IMR-90 (cell line): ENCODE measurements at regions not wholly inside any gene's neighbourhood (a gene's known extent, or its start where the extent isn't known, plus 50 kb on each side); places are given as distances from the start of the nearest gene placed in this dataset.
A peak's percentile ranks its signal among the peaks of the same experiment; 100 is the strongest.

Source experiments
- ATAC-seq: fragments of 200-7000 bp; cut with Tn5 transposase; 2 replicates; pipeline ENCODE4 v1.9.1; 2020; ENCODE audit warnings: low read depth, mild to moderate bottlenecking, moderate library complexity
- BruUV-seq: library from RNA; stranded (reverse); fragments of 400-500 nt; replicated peaks from 2 replicates; lab custom pipeline; 2021; lab: Mats Ljungman, UMichigan
- CTCF ChIA-PET: fragments of 300-600 bp; formaldehyde crosslinking; extraction: SDS; loops from one replicate; lab custom pipeline; 2021; ENCODE audit warnings: antibody characterized with exemption; lab: Yijun Ruan, JAX
- POLR2A ChIA-PET: fragments of 300-600 bp; sonication (Branson Sonifier 250); formaldehyde crosslinking; loops from one replicate; lab custom pipeline; 2022; ENCODE audit warnings: antibody characterized with exemption; ENCODE audit not compliant: unreplicated experiment; lab: Charles Lee
- DNase-seq: peaks from one replicate; pipeline ENCODE4 v3.0.0; 2013
- H2AFZ ChIP-seq: replicated peaks from 2 replicates; pipeline ENCODE3; 2013; ENCODE audit warnings: low read length, mild to moderate bottlenecking; ENCODE audit not compliant: poor library complexity
- H2AK5ac ChIP-seq: 2 replicates; pipeline ENCODE4 v1.6.1; 2013; ENCODE audit warnings: low read depth, low read length, inconsistent platforms
- H2AK9ac ChIP-seq: replicated peaks from 2 replicates; pipeline ENCODE3; 2013; ENCODE audit warnings: mild to moderate bottlenecking, low read depth, low read length, moderate library complexity; ENCODE audit not compliant: poor library complexity
- H2BK120ac ChIP-seq: 2 replicates; pipeline ENCODE4 v1.6.1; 2013; ENCODE audit warnings: low read depth, low read length, inconsistent platforms
- H2BK15ac ChIP-seq: 3 replicates; pipeline ENCODE4 v1.6.1; 2013; ENCODE audit warnings: low read depth, low read length, inconsistent platforms
- H2BK20ac ChIP-seq: 2 replicates; pipeline ENCODE4 v1.6.1; 2013; ENCODE audit warnings: low read depth, mild to moderate bottlenecking, inconsistent platforms, low read length, moderate library complexity
- H2BK5ac ChIP-seq: 2 replicates; pipeline ENCODE4 v1.6.1; 2013; ENCODE audit warnings: mild to moderate bottlenecking, low read depth, low read length, inconsistent platforms; ENCODE audit not compliant: poor library complexity, severe bottlenecking
- H3K14ac ChIP-seq: replicated peaks from 2 replicates; pipeline ENCODE4 v1.6.1; 2013; ENCODE audit warnings: low read depth, low read length, inconsistent platforms
- H3K18ac ChIP-seq: 2 replicates; pipeline ENCODE4 v1.6.1; 2013; ENCODE audit warnings: low read depth, low read length, control low read depth
- H3K23ac ChIP-seq: 2 replicates; pipeline ENCODE4 v1.6.1; 2013; ENCODE audit warnings: low read depth, low read length, inconsistent platforms
- H3K27ac ChIP-seq: 2 replicates; pipeline ENCODE4 v1.5.1; 2013; ENCODE audit warnings: mild to moderate bottlenecking, control low read depth, low read length; ENCODE audit not compliant: insufficient read depth
- H3K27me3 ChIP-seq: 2 replicates; pipeline ENCODE4 v1.6.1; 2013; ENCODE audit warnings: low read length; ENCODE audit not compliant: control insufficient read depth, insufficient read depth
- H3K36me3 ChIP-seq: 2 replicates; pipeline ENCODE4 v1.6.1; 2013; ENCODE audit warnings: low read length, mixed read lengths; ENCODE audit not compliant: control insufficient read depth, insufficient read depth
- H3K4ac ChIP-seq: 2 replicates; pipeline ENCODE4 v1.6.1; 2013; ENCODE audit warnings: low read depth, low read length, inconsistent platforms
- H3K4me1 ChIP-seq: 2 replicates; pipeline ENCODE4 v1.6.1; 2013; ENCODE audit warnings: low read length, mixed read lengths; ENCODE audit not compliant: control insufficient read depth, insufficient read depth
- H3K4me2 ChIP-seq: 2 replicates; pipeline ENCODE4 v1.6.1; 2013; ENCODE audit warnings: low read depth, mild to moderate bottlenecking, control low read depth, low read length, moderate library complexity
- H3K4me3 ChIP-seq: 2 replicates; pipeline ENCODE4 v1.5.1; 2013; ENCODE audit warnings: low read depth, mild to moderate bottlenecking, control low read depth, low read length, moderate library complexity; ENCODE audit not compliant: insufficient read depth
- H3K56ac ChIP-seq: 2 replicates; pipeline ENCODE4 v1.6.1; 2013; ENCODE audit warnings: low read length, inconsistent platforms; ENCODE audit not compliant: insufficient read depth; ENCODE audit errors: extremely low read depth
- H3K79me1 ChIP-seq, 2 experiments: 2 replicates each; pipeline ENCODE4 v1.6.1; 2013; ENCODE audit warnings: low read length in 2 of 2, inconsistent platforms in 1 of 2, low read depth in 1 of 2
- H3K9ac ChIP-seq: 2 replicates; pipeline ENCODE4 v1.6.1; 2013; ENCODE audit warnings: low read depth, low read length, control low read depth
- H3K9me1 ChIP-seq: 2 replicates; pipeline ENCODE4 v1.6.1; 2013; ENCODE audit warnings: low read length, inconsistent platforms; ENCODE audit not compliant: insufficient read depth
- H3K9me3 ChIP-seq: 2 replicates; pipeline ENCODE4 v1.6.1; 2013; ENCODE audit warnings: low read length; ENCODE audit not compliant: control insufficient read depth, insufficient read depth
- H4K20me1 ChIP-seq: 2 replicates; pipeline ENCODE4 v1.6.1; 2013; ENCODE audit warnings: low read length, inconsistent platforms; ENCODE audit not compliant: insufficient read depth
- H4K5ac ChIP-seq: 2 replicates; pipeline ENCODE4 v1.6.1; 2013; ENCODE audit warnings: mild to moderate bottlenecking, low read depth, low read length, control low read depth
- H4K8ac ChIP-seq, 2 experiments: 2 replicates each; pipeline ENCODE4 v1.6.1; 2013; ENCODE audit warnings: low read depth in 2 of 2, low read length in 2 of 2, control low read depth in 1 of 2, inconsistent platforms in 1 of 2
- H4K91ac ChIP-seq: 2 replicates; pipeline ENCODE4 v1.6.1; 2013; ENCODE audit warnings: low read depth, low read length, inconsistent platforms; ENCODE audit not compliant: insufficient read depth
- BHLHE40 ChIP-seq: fragments of 150-350 bp; IDR thresholded peaks from 2 replicates; pipeline ENCODE4 v1.6.1; 2016; ENCODE audit warnings: mild to moderate bottlenecking, low read depth, low read length
- CEBPB ChIP-seq: IDR thresholded peaks from 2 replicates; pipeline ENCODE4 v1.6.1; 2012; ENCODE audit warnings: low read depth, low read length, improper control_type of control experiment
- CTCF ChIP-seq: conservative IDR thresholded peaks from 2 replicates; pipeline ENCODE4 v1.5.1; 2012; ENCODE audit warnings: mild to moderate bottlenecking, low read depth, low read length, improper control_type of control experiment
- FOS ChIP-seq: fragments of 150-350 bp; IDR thresholded peaks from 2 replicates; pipeline ENCODE4 v1.6.1; 2016; ENCODE audit warnings: low read depth, low read length
- MAFK ChIP-seq: IDR thresholded peaks from 2 replicates; pipeline ENCODE4 v1.6.1; 2012; ENCODE audit warnings: low read depth, low read length, improper control_type of control experiment
- MAZ ChIP-seq: IDR thresholded peaks from 2 replicates; pipeline ENCODE4 v1.6.1; 2012; ENCODE audit warnings: low read depth, mild to moderate bottlenecking, low read length, improper control_type of control experiment, moderate library complexity, borderline replicate concordance
- NFE2L2 ChIP-seq: fragments of 150-350 bp; IDR thresholded peaks from 2 replicates; pipeline ENCODE4 v1.6.1; 2016; ENCODE audit warnings: low read depth, mild to moderate bottlenecking, low read length
- RAD21 ChIP-seq: IDR thresholded peaks from 2 replicates; pipeline ENCODE4 v1.6.1; 2012; ENCODE audit warnings: low read length, improper control_type of control experiment
- RCOR1 ChIP-seq: IDR thresholded peaks from 2 replicates; pipeline ENCODE4 v1.6.1; 2012; ENCODE audit warnings: mild to moderate bottlenecking, low read length, improper control_type of control experiment; ENCODE audit not compliant: insufficient replicate concordance
- RFX5 ChIP-seq: IDR thresholded peaks from 2 replicates; pipeline ENCODE4 v1.8.0; 2012; ENCODE audit warnings: low read depth, mild to moderate bottlenecking, low read length, moderate library complexity
- SMC3 ChIP-seq: fragments of 150-350 bp; IDR thresholded peaks from 2 replicates; pipeline ENCODE4 v1.6.1; 2016; ENCODE audit warnings: low read depth, mild to moderate bottlenecking, antibody characterized with exemption, low read length, moderate library complexity
- USF2 ChIP-seq: fragments of 150-350 bp; IDR thresholded peaks from 2 replicates; pipeline ENCODE4 v1.6.1; 2017; ENCODE audit warnings: mild to moderate bottlenecking, antibody characterized with exemption, low read length, low read depth
- dilution Hi-C: fragments of 300-500 bp; cut with HindIII; formaldehyde crosslinking; loops from one replicate; pipeline ENCODE4 v1.14.3; 2018; ENCODE audit warnings: low sequenced_read_pairs; ENCODE audit not compliant: unreplicated experiment
- in situ Hi-C: fragments of 300-500 bp; cut with MboI; formaldehyde crosslinking; loops from 3 replicates; pipeline ENCODE4 v1.14.3; 2019; ENCODE audit warnings: low sequenced_read_pairs, inconsistent platforms, mixed read lengths
- intact Hi-C: fragments of 100-400 bp; cut with micrococcal nuclease; formaldehyde crosslinking; loops from 2 replicates; pipeline ENCODE4 v1.10.0; 2022

GRCh38 chr6:121647905-121648304, 212.5 kb downstream of the GJA1 start:
- dilution Hi-C loops (no loop called here), in situ Hi-C loops (no loop called here), intact Hi-C loops (no loop called here)
- TF ChIP-seq BHLHE40: no peak
- no peak for TF ChIP-seq SMC3
- no peak for TF ChIP-seq RFX5
- TF ChIP-seq USF2: peak; percentile 37; the same call in 1 of the 2 replicates
- no peak for TF ChIP-seq CTCF
- no peak for TF ChIP-seq MAZ
- no peak for TF ChIP-seq MAFK
- no peak for TF ChIP-seq RAD21
- no peak for TF ChIP-seq NFE2L2
- TF ChIP-seq CEBPB: no peak
- no peak for TF ChIP-seq RCOR1
- 0 out of 2 replicates have a peak, but pooled peaks have one; percentile 13 for TF ChIP-seq FOS
- Histone ChIP-seq H3K27ac (no peak overlapping the region), H3K36me3 (no peaks in the 10 kb centered on the region), H2AK5ac (0 out of 2 replicates have a peak overlapping the region, but pooled peaks have one; percentile 11), H3K4me2 (no peak overlapping the region), H2BK5ac (peak overlapping the region; percentile 45), H3K9me1 (no peaks in the 10 kb centered on the region; the same call in 1 of the 2 replicates), H3K4me1 (peaks cover 4% of the 10 kb centered on the region), H4K8ac (0 out of 4 replicates have a peak overlapping the region, but pooled peaks of 1 of the 2 experiments have one; percentile 11), H3K56ac (no peak overlapping the region), H3K9ac (no peak overlapping the region), H4K5ac (no peak overlapping the region), H2AFZ (no peak overlapping the region), H4K20me1 (no peaks in the 10 kb centered on the region), H3K9me3 (no peaks in the 10 kb centered on the region), H3K4ac (no peak overlapping the region), H3K23ac (peak overlapping the region; percentile 10; the same call in 1 of the 2 replicates), H2BK20ac (peak overlapping the region; percentile 11; the same call in 1 of the 2 replicates), H2BK15ac (no peak overlapping the region; the same call in 2 of the 3 replicates), H3K27me3 (no peaks in the 10 kb centered on the region), H3K4me3 (no peak overlapping the region), H3K79me1 (no peaks in the 10 kb centered on the region), H3K14ac (no peak overlapping the region), H3K18ac (no peak overlapping the region; the same call in 1 of the 2 replicates), H4K91ac (no peak overlapping the region), H2AK9ac (no peak overlapping the region), H2BK120ac (peak overlapping the region; percentile 10; the same call in 1 of the 2 replicates)
- ChIA-PET POLR2A (no interaction called here), CTCF (no interaction called here)
- peak; percentile 62 for ATAC-seq
- peak; percentile 78 for DNase-seq
- BruUV-seq: no TSS peak
